PFSK-1 (cell line): ENCODE measurements at regions not wholly inside any gene's neighbourhood (a gene's known extent, or its start where the extent isn't known, plus 50 kb on each side); places are given as distances from the start of the nearest gene placed in this dataset.

Experiments used
- FOXP2 ChIP-seq: optimal IDR thresholded peaks from 2 replicates; pipeline ENCODE3; 2011; ENCODE audit warnings: borderline replicate concordance, control low read depth, inconsistent platforms; ENCODE audit not compliant: insufficient read depth; ENCODE audit errors: extremely low read length, extremely low read depth
- POLR2AphosphoS5 ChIP-seq: IDR thresholded peaks from 2 replicates; pipeline ENCODE4 v1.6.1; 2012; ENCODE audit warnings: low read depth, mild to moderate bottlenecking, control low read depth, low read length, moderate library complexity
- REST ChIP-seq, 2 experiments: IDR thresholded peaks; 2 replicates each; pipeline versions ENCODE4 v1.6.1 to v1.8.0; 2011 to 2012; ENCODE audit warnings: low read depth in 2 of 2, low read length in 2 of 2, control low read depth in 1 of 2, inconsistent platforms in 1 of 2, mild to moderate bottlenecking in 1 of 2, moderate library complexity in 1 of 2; ENCODE audit not compliant: insufficient read depth in 1 of 2
- SIN3A ChIP-seq: IDR thresholded peaks from 2 replicates; pipeline ENCODE4 v1.6.1; 2012; ENCODE audit warnings: mild to moderate bottlenecking, low read length, moderate library complexity, borderline replicate concordance; ENCODE audit not compliant: insufficient read depth
- TAF1 ChIP-seq: IDR thresholded peaks from 2 replicates; pipeline ENCODE4 v1.6.1; 2012; ENCODE audit warnings: low read length, control low read depth, borderline replicate concordance; ENCODE audit not compliant: insufficient read depth

DNA sequence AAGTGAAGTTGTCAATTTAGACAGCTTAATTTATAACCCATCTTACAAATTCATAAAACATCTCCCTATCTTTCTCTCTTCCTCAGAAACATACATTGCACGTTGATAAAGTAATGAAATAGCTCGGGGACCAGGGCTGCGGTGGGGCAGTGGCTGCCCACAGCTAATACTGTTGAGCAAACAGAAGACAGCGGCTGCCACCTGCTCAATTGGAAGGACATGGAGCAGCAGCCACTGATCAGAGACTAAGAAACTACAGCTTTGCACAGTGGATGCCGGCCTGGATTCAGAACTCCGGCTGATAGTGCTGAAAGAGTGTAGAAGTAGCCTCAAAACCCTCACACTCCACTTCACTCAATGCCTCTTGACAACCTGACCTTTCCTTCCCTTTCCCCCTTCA, 157.9 kb upstream of the PDE10A start:
- TF ChIP-seq SIN3A: no peak

GRCh38 chr6:165820407-165820806, 157.4 kb upstream of the PDE10A start:
- no peak for TF ChIP-seq FOXP2
- no peak for TF ChIP-seq SIN3A
- TF ChIP-seq REST (IDR thresholded peaks at IDR 0.05; ENCODE audit: insufficient read depth in 1 of 2, low read depth in 2 of 2, low read length in 2 of 2): no peak
- TF ChIP-seq POLR2AphosphoS5: no peak
- no peak for TF ChIP-seq TAF1

- TF ChIP-seq POLR2AphosphoS5: no peak
- no peak for TF ChIP-seq SIN3A
Measured at GRCh38 chr6:165819394-165819793, 156.4 kb upstream of the PDE10A start.

GRCh38 chr6:165818200-165818599, 155.2 kb upstream of the PDE10A start:
- TF ChIP-seq REST (IDR thresholded peaks at IDR 0.05; ENCODE audit: insufficient read depth in 1 of 2, low read depth in 2 of 2, low read length in 2 of 2): no peak
- no peak for TF ChIP-seq POLR2AphosphoS5
- TF ChIP-seq TAF1: no peak
- TF ChIP-seq FOXP2: no peak
- no peak for TF ChIP-seq SIN3A

GRCh38 chr6:165817771-165818170, 154.7 kb upstream of the PDE10A start:
- TF ChIP-seq TAF1 (no peak), FOXP2 (no peak), POLR2AphosphoS5 (no peak), SIN3A (no peak), REST (IDR thresholded peaks at IDR 0.05; ENCODE audit: insufficient read depth in 1 of 2, low read depth in 2 of 2, low read length in 2 of 2) (no peak)

- TF ChIP-seq SIN3A: no peak
- TF ChIP-seq FOXP2: no peak
- TF ChIP-seq TAF1: no peak
- no peak for TF ChIP-seq POLR2AphosphoS5
- TF ChIP-seq REST (IDR thresholded peaks at IDR 0.05; ENCODE audit: insufficient read depth in 1 of 2, low read depth in 2 of 2, low read length in 2 of 2): no peak
Measured at GRCh38 chr6:165817148-165817547, 154.1 kb upstream of the PDE10A start.
